ENCODE measurements at regions not wholly inside any gene's neighbourhood (a gene's known extent, or its start where the extent isn't known, plus 50 kb on each side); places are given as distances from the start of the nearest gene placed in this dataset.

- TF ChIP-seq CTCF (IDR thresholded peaks at IDR 0.05) (no peak), POLR2A (IDR thresholded peaks at IDR 0.05) (no peak)
Measured at GRCh38 chr3:118827446-118827845, 207.2 kb downstream of the IGSF11 start.

All from right lobe of liver (tissue), 4 donors.